Stimulated activated naive B cell treated with anti-CD40 and anti-IgM and Interleukin-4, amounts not matched to agents 10 μg/mL and 1 μg/mL and 100 μg/mL, for 72 hours (primary cell): ENCODE measurements at regions not wholly inside any gene's neighbourhood (a gene's known extent, or its start where the extent isn't known, plus 50 kb on each side); places are given as distances from the start of the nearest gene placed in this dataset.
A peak's percentile ranks its signal among the peaks of the same experiment; 100 is the strongest.

ENCODE experiments used
- ATAC-seq, 2 donors: fragments of 150-1000 bp; cut with Tn5 transposase; replicated peaks; 2 replicates each; pipeline ENCODE4 v1.10.0; 2021; ENCODE audit warnings: moderate library complexity in 1 of 2
- DNase-seq: peaks from one replicate; pipeline ENCODE4 v3.0.0; 2021
- H3K27ac Mint-ChIP-seq: one replicate; pipeline ENCODE4 v1.8.0; 2022; ENCODE audit warnings: mild to moderate bottlenecking, mixed read lengths
- H3K27me3 Mint-ChIP-seq, 2 donors: one replicate each; pipeline ENCODE4 v1.8.0; 2022; ENCODE audit warnings: mixed read lengths in 2 of 2
- H3K36me3 Mint-ChIP-seq, 2 donors: one replicate each; pipeline ENCODE4 v1.8.0; 2022; ENCODE audit warnings: mixed read lengths in 2 of 2, mild to moderate bottlenecking in 1 of 2
- H3K4me1 Mint-ChIP-seq, 2 donors: one replicate each; pipeline ENCODE4 v1.8.0; 2022; ENCODE audit warnings: mixed read lengths in 2 of 2, mild to moderate bottlenecking in 1 of 2
- H3K4me3 Mint-ChIP-seq, 2 donors: one replicate each; pipeline ENCODE4 v1.8.0; 2022; ENCODE audit warnings: mild to moderate bottlenecking in 2 of 2, mixed read lengths in 2 of 2, moderate library complexity in 1 of 2
- H3K9me3 Mint-ChIP-seq, 2 donors: one replicate each; pipeline ENCODE4 v1.8.0; 2022; ENCODE audit warnings: mixed read lengths in 2 of 2, mild to moderate bottlenecking in 1 of 2

- Mint-ChIP-seq H3K27me3 (peaks cover 6 to 9% of the 10 kb centered on the region in 2 donors), H3K4me1 (peaks cover 0 to 8% of the 10 kb centered on the region in 2 donors), H3K36me3 (peaks cover 0 to 3% of the 10 kb centered on the region in 2 donors), H3K9me3 (peaks cover 3 to 8% of the 10 kb centered on the region in 2 donors), H3K27ac (no peak overlapping the region), H3K4me3 (no peak overlapping the region)
- ATAC-seq (peak; percentile 42 to 51), DNase-seq (no peak)
These were observed 269.0 kb downstream of the ZNF621 start for GRCh38 chr3:40793730-40794129.

DNA sequence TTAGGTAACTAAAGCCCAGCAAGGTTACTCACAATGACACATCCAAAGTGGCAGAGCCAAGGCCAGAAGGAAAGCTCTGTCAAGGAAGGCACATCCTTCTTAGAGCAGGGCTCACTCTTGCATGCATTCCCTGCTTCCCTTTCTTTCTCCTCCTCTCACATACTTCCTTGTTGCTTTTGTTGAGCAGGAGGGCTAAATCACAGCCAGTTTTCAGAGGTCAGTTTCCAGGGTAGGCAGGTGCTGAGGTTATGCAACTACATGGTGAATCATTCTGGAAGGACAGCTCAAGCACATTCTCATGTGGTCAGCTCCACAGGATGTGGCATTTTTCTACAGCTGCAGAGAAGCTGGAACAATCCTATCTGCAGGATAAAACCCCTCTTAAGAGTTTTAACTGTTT, 275.6 kb downstream of the ZNF621 start:
- peaks cover 6 to 15% of the 10 kb centered on the region in 2 donors for H3K27me3 Mint-ChIP-seq
- DNase-seq (no peak), ATAC-seq (no peak)
- peaks cover 0 to 2% of the 10 kb centered on the region in 2 donors for H3K4me1 Mint-ChIP-seq
- no peaks in the 10 kb centered on the region for H3K36me3 Mint-ChIP-seq
- H3K27ac Mint-ChIP-seq, result no peak overlapping the region
- H3K9me3 Mint-ChIP-seq, result peaks cover 0 to 7% of the 10 kb centered on the region in 2 donors
- no peak overlapping the region for H3K4me3 Mint-ChIP-seq

- no peaks in the 10 kb centered on the region for H3K36me3 Mint-ChIP-seq
- DNase-seq (no peak), ATAC-seq (no peak)
- no peak overlapping the region for H3K4me3 Mint-ChIP-seq
- H3K4me1 Mint-ChIP-seq, result peaks cover 0 to 2% of the 10 kb centered on the region in 2 donors
- peaks cover 6 to 15% of the 10 kb centered on the region in 2 donors for H3K27me3 Mint-ChIP-seq
- H3K9me3 Mint-ChIP-seq, result peaks cover 0 to 7% of the 10 kb centered on the region in 2 donors
- H3K27ac Mint-ChIP-seq, result no peak overlapping the region
These were observed 276.6 kb downstream of the ZNF621 start for GRCh38 chr3:40801284-40801741.

DNA sequence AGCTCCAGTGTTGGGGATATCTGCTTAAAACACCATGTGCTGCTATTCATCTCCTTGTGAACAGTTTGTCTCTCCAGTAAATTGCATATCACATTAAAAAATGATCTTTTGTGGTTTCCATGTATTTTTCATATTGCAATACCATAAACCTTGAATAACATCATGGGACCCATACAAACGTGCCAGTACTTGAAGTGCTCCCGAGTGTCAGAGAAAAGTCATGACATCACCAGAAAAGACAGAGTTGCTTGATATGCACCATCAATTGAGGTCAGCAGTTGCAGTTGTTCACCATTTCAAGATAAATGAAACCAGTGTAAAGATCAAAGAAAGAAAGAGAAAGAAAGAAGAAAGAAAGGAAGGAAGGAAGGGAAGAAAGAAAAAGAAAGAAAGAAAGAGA, 278.6 kb downstream of the ZNF621 start:
- Mint-ChIP-seq H3K27ac (no peak overlapping the region), H3K36me3 (no peaks in the 10 kb centered on the region), H3K9me3 (peaks cover 0 to 7% of the 10 kb centered on the region in 2 donors), H3K27me3 (peaks cover 0 to 15% of the 10 kb centered on the region in 2 donors), H3K4me1 (peaks cover 0 to 2% of the 10 kb centered on the region in 2 donors), H3K4me3 (no peak overlapping the region)
- no peak for DNase-seq
- ATAC-seq, result no peak

GRCh38 chr3:40805456-40805855, 280.7 kb downstream of the ZNF621 start:
- H3K27ac Mint-ChIP-seq, result no peak overlapping the region
- H3K9me3 Mint-ChIP-seq, result peaks cover 9 to 10% of the 10 kb centered on the region in 2 donors
- H3K36me3 Mint-ChIP-seq, result peaks cover 0 to 8% of the 10 kb centered on the region in 2 donors
- no peak for ATAC-seq
- DNase-seq, result no peak
- H3K27me3 Mint-ChIP-seq, result peaks cover 0 to 7% of the 10 kb centered on the region in 2 donors
- no peak overlapping the region for H3K4me3 Mint-ChIP-seq
- H3K4me1 Mint-ChIP-seq, result peaks cover 0 to 2% of the 10 kb centered on the region in 2 donors

DNA sequence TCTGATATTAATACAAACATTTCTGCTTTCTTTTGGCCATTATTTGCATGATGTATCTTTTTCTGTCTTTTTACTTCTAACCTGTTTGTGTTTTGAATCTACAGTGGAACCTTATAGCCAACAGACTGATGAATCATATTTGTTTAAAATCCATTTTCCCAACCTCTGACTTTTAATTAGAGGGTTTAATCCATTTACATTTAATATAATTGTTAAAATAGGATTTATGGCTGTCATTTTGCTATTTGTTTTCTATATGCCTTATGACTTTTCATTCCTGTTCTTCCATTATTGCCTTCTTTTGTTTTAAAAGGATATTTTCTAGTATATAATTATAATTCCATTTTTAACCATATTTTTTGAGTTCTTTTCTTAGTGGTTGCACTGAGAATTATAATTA, 286.1 kb downstream of the ZNF621 start:
- H3K4me3 Mint-ChIP-seq, result no peak overlapping the region
- H3K9me3 Mint-ChIP-seq, result peaks cover 20% of the 10 kb centered on the region in 2 donors
- peaks cover 14 to 17% of the 10 kb centered on the region in 2 donors for H3K27me3 Mint-ChIP-seq
- no peaks in the 10 kb centered on the region for H3K4me1 Mint-ChIP-seq
- ATAC-seq (no peak), DNase-seq (no peak)
- H3K36me3 Mint-ChIP-seq, result peaks cover 4 to 21% of the 10 kb centered on the region in 2 donors
- no peak overlapping the region for H3K27ac Mint-ChIP-seq

DNA sequence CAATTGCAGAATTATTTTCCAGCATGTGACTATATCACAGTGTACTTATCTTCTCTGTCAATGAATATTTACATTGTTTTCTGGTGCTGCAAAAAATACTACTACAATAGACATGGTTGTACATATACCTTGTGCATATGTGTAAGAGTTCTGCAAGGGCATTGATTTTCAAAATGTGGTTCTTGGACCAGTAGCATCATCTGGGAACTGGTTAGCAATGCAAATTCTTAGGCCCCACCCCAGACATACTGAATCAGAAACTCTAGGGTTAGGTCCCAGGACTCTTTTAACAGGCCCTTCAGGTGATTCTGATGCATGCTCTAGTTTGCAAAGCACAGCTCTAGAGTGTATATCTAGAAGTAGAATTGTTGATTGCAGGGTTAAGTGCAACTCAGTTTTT, 292.3 kb downstream of the ZNF621 start:
- Mint-ChIP-seq H3K4me1 (no peaks in the 10 kb centered on the region), H3K27ac (no peak overlapping the region), H3K27me3 (peaks cover 9 to 18% of the 10 kb centered on the region in 2 donors), H3K4me3 (no peak overlapping the region), H3K9me3 (peaks cover 5 to 8% of the 10 kb centered on the region in 2 donors), H3K36me3 (peaks cover 2 to 7% of the 10 kb centered on the region in 2 donors)
- DNase-seq, result no peak
- ATAC-seq, result no peak

GRCh38 chr3:40821315-40821714, 296.6 kb downstream of the ZNF621 start:
- Mint-ChIP-seq H3K36me3 (no peaks in the 10 kb centered on the region), H3K4me1 (no peaks in the 10 kb centered on the region), H3K9me3 (no peaks in the 10 kb centered on the region), H3K27ac (no peak overlapping the region), H3K27me3 (peaks cover 0 to 5% of the 10 kb centered on the region in 2 donors), H3K4me3 (no peak overlapping the region)
- DNase-seq (no peak), ATAC-seq (no peak)

DNA sequence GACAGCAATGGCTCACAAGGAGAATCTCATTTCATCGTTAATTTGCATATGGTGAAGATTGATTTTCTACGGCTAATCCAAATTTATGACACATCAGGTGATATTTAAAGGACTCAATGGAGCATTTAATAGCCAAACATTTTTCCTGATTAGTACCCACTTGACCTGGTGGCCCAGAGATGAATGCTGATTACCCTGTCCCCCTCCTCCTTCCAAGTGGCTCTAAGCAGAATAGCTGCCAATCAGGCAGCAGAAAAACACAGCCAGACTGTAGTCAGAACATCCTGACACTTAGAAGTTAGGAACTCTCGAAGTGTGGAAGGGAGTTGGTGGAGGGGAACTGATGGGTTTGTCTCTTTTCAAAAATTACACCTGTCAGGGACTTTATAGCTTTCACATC, 302.5 kb downstream of the ZNF621 start:
- Mint-ChIP-seq H3K27me3 (peaks cover 0 to 4% of the 10 kb centered on the region in 2 donors), H3K27ac (no peak overlapping the region), H3K4me3 (no peak overlapping the region), H3K4me1 (no peaks in the 10 kb centered on the region), H3K36me3 (no peaks in the 10 kb centered on the region), H3K9me3 (no peaks in the 10 kb centered on the region)
- no peak for ATAC-seq
- DNase-seq, result no peak

- no peak overlapping the region for H3K4me3 Mint-ChIP-seq
- no peak for DNase-seq
- peaks cover 4 to 5% of the 10 kb centered on the region in 2 donors for H3K27me3 Mint-ChIP-seq
- H3K9me3 Mint-ChIP-seq, result no peaks in the 10 kb centered on the region
- H3K36me3 Mint-ChIP-seq, result no peaks in the 10 kb centered on the region
- H3K4me1 Mint-ChIP-seq, result no peaks in the 10 kb centered on the region
- H3K27ac Mint-ChIP-seq, result no peak overlapping the region
- no peak for ATAC-seq
These were observed 303.4 kb downstream of the ZNF621 start for GRCh38 chr3:40827942-40828688.

GRCh38 chr3:40828741-40829415, 304.1 kb downstream of the ZNF621 start:
- Mint-ChIP-seq H3K4me1 (no peaks in the 10 kb centered on the region), H3K36me3 (no peaks in the 10 kb centered on the region), H3K4me3 (no peak overlapping the region), H3K27ac (no peak overlapping the region), H3K9me3 (no peaks in the 10 kb centered on the region), H3K27me3 (peaks cover 4 to 5% of the 10 kb centered on the region in 2 donors)
- DNase-seq (no peak), ATAC-seq (no peak)

DNA sequence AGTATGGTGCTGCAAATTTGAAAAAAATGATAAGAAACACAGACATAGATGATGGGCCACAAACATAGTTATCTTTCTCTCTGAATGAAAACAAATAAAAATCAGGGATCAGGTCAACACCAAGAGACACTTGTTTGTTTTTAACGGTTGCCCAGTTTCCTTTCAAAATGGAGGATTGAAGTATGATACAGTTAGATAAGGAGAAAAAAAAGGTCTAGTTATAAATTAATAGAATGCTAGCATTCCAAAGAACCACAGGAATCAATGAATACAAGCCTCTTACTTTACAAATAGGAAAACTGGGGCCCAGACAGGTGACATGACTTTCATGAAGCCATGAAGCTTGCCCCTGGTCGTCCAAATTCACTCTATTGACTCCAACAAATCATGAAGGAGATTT, 305.1 kb downstream of the ZNF621 start:
- H3K27ac Mint-ChIP-seq, result no peak overlapping the region
- peaks cover 5 to 9% of the 10 kb centered on the region in 2 donors for H3K27me3 Mint-ChIP-seq
- H3K4me1 Mint-ChIP-seq, result no peaks in the 10 kb centered on the region
- ATAC-seq (no peak), DNase-seq (no peak)
- no peaks in the 10 kb centered on the region for H3K9me3 Mint-ChIP-seq
- no peaks in the 10 kb centered on the region for H3K36me3 Mint-ChIP-seq
- no peak overlapping the region for H3K4me3 Mint-ChIP-seq

DNA sequence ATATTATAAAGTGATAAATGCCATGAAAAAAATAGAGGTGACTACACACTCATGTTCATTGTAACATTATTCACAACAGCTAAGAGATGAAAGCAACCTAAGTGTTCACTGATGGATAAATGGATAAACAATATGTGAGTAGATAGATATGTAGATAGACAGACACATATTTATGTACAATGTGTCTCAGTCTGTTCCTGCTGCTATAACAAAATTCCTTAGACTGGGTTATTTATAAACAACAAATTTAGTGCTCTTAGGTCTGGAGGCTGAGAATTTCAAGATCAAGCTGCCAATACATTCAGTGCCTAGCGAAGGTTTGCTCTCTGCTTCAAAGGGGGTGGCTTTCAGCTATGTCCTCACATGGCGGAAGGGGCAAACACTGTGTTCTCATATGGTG, 312.5 kb downstream of the ZNF621 start:
- no peak overlapping the region for H3K27ac Mint-ChIP-seq
- H3K4me1 Mint-ChIP-seq, result no peaks in the 10 kb centered on the region
- H3K27me3 Mint-ChIP-seq, result peaks cover 5% of the 10 kb centered on the region in 2 donors
- H3K36me3 Mint-ChIP-seq, result no peaks in the 10 kb centered on the region
- no peak for DNase-seq
- no peaks in the 10 kb centered on the region for H3K9me3 Mint-ChIP-seq
- no peak overlapping the region for H3K4me3 Mint-ChIP-seq
- ATAC-seq, result no peak

- H3K36me3 Mint-ChIP-seq, result peaks cover 3 to 7% of the 10 kb centered on the region in 2 donors
- H3K27ac Mint-ChIP-seq, result no peak overlapping the region
- H3K4me1 Mint-ChIP-seq, result no peaks in the 10 kb centered on the region
- H3K4me3 Mint-ChIP-seq, result no peak overlapping the region
- peaks cover 8% of the 10 kb centered on the region in 2 donors for H3K27me3 Mint-ChIP-seq
- DNase-seq (no peak), ATAC-seq (no peak)
- peaks cover 3 to 9% of the 10 kb centered on the region in 2 donors for H3K9me3 Mint-ChIP-seq
These were observed 316.4 kb downstream of the ZNF621 start for GRCh38 chr3:40841131-40841530.
